ENCODE measurements at regions not wholly inside any gene's neighbourhood (a gene's known extent, or its start where the extent isn't known, plus 50 kb on each side); places are given as distances from the start of the nearest gene placed in this dataset.

- TF ChIP-seq POLR2A (IDR thresholded peaks at IDR 0.05; ENCODE audit: low read depth, low read length) (no peak), NFE2L2 (IDR thresholded peaks at IDR 0.05; ENCODE audit: low read depth, low read length) (no peak), MXI1 (IDR thresholded peaks at IDR 0.05; ENCODE audit: borderline replicate concordance, low read depth, low read length) (no peak), MAZ (IDR thresholded peaks at IDR 0.05; ENCODE audit: borderline replicate concordance, low read depth, low read length) (no peak), FOS (IDR thresholded peaks at IDR 0.05; ENCODE audit: low read depth, low read length) (no peak), RCOR1 (IDR thresholded peaks at IDR 0.05; ENCODE audit: insufficient replicate concordance, low read length) (no peak), CHD1 (IDR thresholded peaks at IDR 0.05; ENCODE audit: low read depth, low read length) (no peak), RAD21 (IDR thresholded peaks at IDR 0.05; ENCODE audit: low read length) (no peak), BHLHE40 (IDR thresholded peaks at IDR 0.05; ENCODE audit: low read depth, low read length) (no peak), RFX5 (IDR thresholded peaks at IDR 0.05; ENCODE audit: low read depth, low read length) (no peak)
- TF ChIP-seq, protein P1, sequence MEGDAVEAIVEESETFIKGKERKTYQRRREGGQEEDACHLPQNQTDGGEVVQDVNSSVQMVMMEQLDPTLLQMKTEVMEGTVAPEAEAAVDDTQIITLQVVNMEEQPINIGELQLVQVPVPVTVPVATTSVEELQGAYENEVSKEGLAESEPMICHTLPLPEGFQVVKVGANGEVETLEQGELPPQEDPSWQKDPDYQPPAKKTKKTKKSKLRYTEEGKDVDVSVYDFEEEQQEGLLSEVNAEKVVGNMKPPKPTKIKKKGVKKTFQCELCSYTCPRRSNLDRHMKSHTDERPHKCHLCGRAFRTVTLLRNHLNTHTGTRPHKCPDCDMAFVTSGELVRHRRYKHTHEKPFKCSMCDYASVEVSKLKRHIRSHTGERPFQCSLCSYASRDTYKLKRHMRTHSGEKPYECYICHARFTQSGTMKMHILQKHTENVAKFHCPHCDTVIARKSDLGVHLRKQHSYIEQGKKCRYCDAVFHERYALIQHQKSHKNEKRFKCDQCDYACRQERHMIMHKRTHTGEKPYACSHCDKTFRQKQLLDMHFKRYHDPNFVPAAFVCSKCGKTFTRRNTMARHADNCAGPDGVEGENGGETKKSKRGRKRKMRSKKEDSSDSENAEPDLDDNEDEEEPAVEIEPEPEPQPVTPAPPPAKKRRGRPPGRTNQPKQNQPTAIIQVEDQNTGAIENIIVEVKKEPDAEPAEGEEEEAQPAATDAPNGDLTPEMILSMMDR (conservative IDR thresholded peaks at IDR 0.05; ENCODE audit: low read depth, low read length), result no peak
- TF ChIP-seq, protein P2, sequence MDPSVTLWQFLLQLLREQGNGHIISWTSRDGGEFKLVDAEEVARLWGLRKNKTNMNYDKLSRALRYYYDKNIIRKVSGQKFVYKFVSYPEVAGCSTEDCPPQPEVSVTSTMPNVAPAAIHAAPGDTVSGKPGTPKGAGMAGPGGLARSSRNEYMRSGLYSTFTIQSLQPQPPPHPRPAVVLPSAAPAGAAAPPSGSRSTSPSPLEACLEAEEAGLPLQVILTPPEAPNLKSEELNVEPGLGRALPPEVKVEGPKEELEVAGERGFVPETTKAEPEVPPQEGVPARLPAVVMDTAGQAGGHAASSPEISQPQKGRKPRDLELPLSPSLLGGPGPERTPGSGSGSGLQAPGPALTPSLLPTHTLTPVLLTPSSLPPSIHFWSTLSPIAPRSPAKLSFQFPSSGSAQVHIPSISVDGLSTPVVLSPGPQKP (IDR thresholded peaks at IDR 0.05; ENCODE audit: borderline replicate concordance, low read depth, low read length), result no peak
These were observed 355.0 kb upstream of the EMCN start for GRCh38 chr4:100872811-100873210.

All from IMR-90 (cell line).